ENCODE measurements at regions not wholly inside any gene's neighbourhood (a gene's known extent, or its start where the extent isn't known, plus 50 kb on each side); places are given as distances from the start of the nearest gene placed in this dataset.

GRCh38 chr18:39424261-39424660, 1858.7 kb upstream of the CELF4 start:
- 50 to 67% methylated on average over 1 of the region's 1 CpG for WGBS, 2 donors (ENCODE audit: low coverage in 1 of 2)
- no peak for DNase-seq
- intact Hi-C loops (cut with DNase I; ENCODE audit: low total_unique reads) (no loop called here), in situ Hi-C loops (cut with MboI; ENCODE audit: low pct_ligation_motif_present in 1 of 4, low pct_unique_long_range_greater_than_20kb in 1 of 4, low sequenced_read_pairs in 3 of 4) (no loop called here)
- Histone ChIP-seq H3K27ac (no peak overlapping the region), H3K27me3 (no peaks in the 10 kb centered on the region), H3K4me1 (no peaks in the 10 kb centered on the region), H3K36me3 (no peaks in the 10 kb centered on the region), H3K9me3 (no peaks in the 10 kb centered on the region), H3K4me3 (no peak overlapping the region)
- TF ChIP-seq POLR2AphosphoS5 (IDR thresholded peaks at IDR 0.05) (no peak), CTCF (IDR thresholded peaks at IDR 0.05) (no peak)

DNA sequence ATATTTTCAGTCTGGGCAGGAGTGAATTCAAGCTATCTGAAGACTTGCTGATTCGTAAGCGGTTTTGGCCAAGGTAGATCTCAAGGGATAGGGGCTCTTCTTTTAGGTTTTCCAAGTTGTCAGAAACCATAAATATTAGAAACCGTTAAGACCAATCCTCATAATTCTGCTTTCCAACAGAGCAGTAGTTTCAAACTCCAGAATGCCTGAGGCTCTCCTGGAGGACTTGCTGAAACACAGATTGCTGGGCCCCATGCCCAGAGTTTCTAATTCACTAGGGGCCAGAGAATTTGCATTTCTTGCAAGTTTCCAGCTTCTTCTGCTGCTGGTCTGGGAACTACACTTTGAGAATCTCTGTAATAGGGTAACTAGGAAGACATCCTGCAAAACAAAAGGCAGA, 1855.7 kb upstream of the CELF4 start:
- TF ChIP-seq CTCF (IDR thresholded peaks at IDR 0.05) (no peak), POLR2AphosphoS5 (IDR thresholded peaks at IDR 0.05) (no peak)
- no peak overlapping the region for H3K4me3 ChIP-seq
- no peaks in the 10 kb centered on the region for H3K9me3 ChIP-seq
- intact Hi-C loops (cut with DNase I; ENCODE audit: low total_unique reads) (no loop called here), in situ Hi-C loops (cut with MboI; ENCODE audit: low pct_ligation_motif_present in 1 of 4, low pct_unique_long_range_greater_than_20kb in 1 of 4, low sequenced_read_pairs in 3 of 4) (no loop called here)
- 86 to 100% methylated on average over 3 of the region's 3 CpGs for WGBS, 2 donors (ENCODE audit: low coverage in 1 of 2)
- no peaks in the 10 kb centered on the region for H3K36me3 ChIP-seq
- no peak overlapping the region for H3K27ac ChIP-seq
- H3K4me1 ChIP-seq, result no peaks in the 10 kb centered on the region
- no peaks in the 10 kb centered on the region for H3K27me3 ChIP-seq
- no peak for DNase-seq

- TF ChIP-seq EP300 (IDR thresholded peaks at IDR 0.05; ENCODE audit: low read depth) (no peak), POLR2A (IDR thresholded peaks at IDR 0.05) (no peak), CTCF (IDR thresholded peaks at IDR 0.05) (no peak), POLR2AphosphoS5 (IDR thresholded peaks at IDR 0.05) (no peak)
Observed at GRCh38 chr18:39419315-39419714, 1853.7 kb upstream of the CELF4 start.

DNA sequence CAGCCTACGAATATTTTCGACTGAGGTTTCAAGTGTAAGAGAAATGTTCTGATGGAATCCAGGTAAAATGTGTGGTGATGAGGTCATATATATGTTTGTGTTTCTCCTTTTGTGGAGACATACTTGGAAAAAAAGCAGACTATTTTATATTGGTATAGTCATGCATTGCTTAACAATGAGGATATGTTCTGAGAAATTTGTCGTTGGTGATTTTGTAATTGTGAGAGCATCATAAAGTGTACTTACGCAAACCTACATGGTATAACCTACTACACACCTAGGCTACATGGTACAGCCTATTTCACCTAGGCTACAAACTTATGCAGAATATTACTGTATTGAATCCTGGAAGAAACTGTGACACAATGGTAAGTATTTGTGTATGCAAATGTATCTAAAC, 1849.9 kb upstream of the CELF4 start:
- H3K4me1 ChIP-seq, result no peaks in the 10 kb centered on the region
- no peak for DNase-seq
- no peak overlapping the region for H3K4me3 ChIP-seq
- intact Hi-C loops (cut with DNase I; ENCODE audit: low total_unique reads) (loop anchor here (10.0 kb wide), 1 partner anchor 761 kb away; no protein-coding TSS in a partner anchor), in situ Hi-C loops (cut with MboI; ENCODE audit: low pct_ligation_motif_present in 1 of 4, low pct_unique_long_range_greater_than_20kb in 1 of 4, low sequenced_read_pairs in 3 of 4) (no loop called here)
- no peak for TF ChIP-seq EP300 (IDR thresholded peaks at IDR 0.05; ENCODE audit: low read depth)
- WGBS, 2 donors (ENCODE audit: low coverage in 1 of 2), result 90 to 92% methylated on average over 4 of the region's 4 CpGs
- no peak overlapping the region for H3K27ac ChIP-seq
- no peaks in the 10 kb centered on the region for H3K9me3 ChIP-seq
- H3K27me3 ChIP-seq, result no peaks in the 10 kb centered on the region
- no peaks in the 10 kb centered on the region for H3K36me3 ChIP-seq

More at GRCh38 chr18:39419315-39419714, 1853.7 kb upstream of the CELF4 start:
- in situ Hi-C loops (cut with MboI; ENCODE audit: low pct_ligation_motif_present in 1 of 4, low pct_unique_long_range_greater_than_20kb in 1 of 4, low sequenced_read_pairs in 3 of 4), result no loop called here
- Histone ChIP-seq H3K27ac (no peak overlapping the region), H3K27me3 (no peaks in the 10 kb centered on the region), H3K36me3 (no peaks in the 10 kb centered on the region), H3K9me3 (no peaks in the 10 kb centered on the region), H3K4me1 (no peaks in the 10 kb centered on the region), H3K4me3 (no peak overlapping the region)
- no peak for DNase-seq
- intact Hi-C loops (cut with DNase I; ENCODE audit: low total_unique reads), result loop anchor here (10.0 kb wide), 1 partner anchor 765 kb away; no protein-coding TSS in a partner anchor

- Histone ChIP-seq H3K4me1 (no peaks in the 10 kb centered on the region), H3K27me3 (no peaks in the 10 kb centered on the region), H3K4me3 (no peak overlapping the region), H3K27ac (no peak overlapping the region), H3K36me3 (no peaks in the 10 kb centered on the region), H3K9me3 (no peaks in the 10 kb centered on the region)
- in situ Hi-C loops (cut with MboI; ENCODE audit: low pct_ligation_motif_present in 1 of 4, low pct_unique_long_range_greater_than_20kb in 1 of 4, low sequenced_read_pairs in 3 of 4) (no loop called here), intact Hi-C loops (cut with DNase I; ENCODE audit: low total_unique reads) (loop anchor here (10.0 kb wide), 1 partner anchor 759 kb away; no protein-coding TSS in a partner anchor)
- no peak for DNase-seq
- TF ChIP-seq EP300 (IDR thresholded peaks at IDR 0.05; ENCODE audit: low read depth), result no peak
- no peak for TF ChIP-seq CTCF (IDR thresholded peaks at IDR 0.05)
- TF ChIP-seq POLR2A (IDR thresholded peaks at IDR 0.05), result no peak
- TF ChIP-seq POLR2AphosphoS5 (IDR thresholded peaks at IDR 0.05), result no peak
- WGBS, 2 donors (ENCODE audit: low coverage in 1 of 2), result 75 to 78% methylated on average over 4 of the region's 4 CpGs
Observed at GRCh38 chr18:39414009-39414700, 1848.6 kb upstream of the CELF4 start.
